HG02943 (cell line): ENCODE measurements at regions not wholly inside any gene's neighbourhood (a gene's known extent, or its start where the extent isn't known, plus 50 kb on each side); places are given as distances from the start of the nearest gene placed in this dataset.

Experiments
- ATAC-seq: cut with Tn5 transposase; IDR thresholded peaks from one replicate; pipeline ENCODE4 v1.9.1; 2021; ENCODE audit warnings: mild to moderate bottlenecking, low read depth, moderate library complexity; ENCODE audit not compliant: unreplicated experiment

- no peak for ATAC-seq
Measured at GRCh38 chr6:2471472-2471871, 226.1 kb upstream of the GMDS start.

GRCh38 chr6:2469428-2469827, 224.0 kb upstream of the GMDS start:
- no peak for ATAC-seq

GRCh38 chr6:2468601-2468955, 223.2 kb upstream of the GMDS start:
- no peak for ATAC-seq

- no peak for ATAC-seq
Measured at GRCh38 chr6:2467929-2468600, 222.7 kb upstream of the GMDS start.

- no peak for ATAC-seq
Measured at GRCh38 chr6:2465336-2465735, 219.9 kb upstream of the GMDS start.

- no peak for ATAC-seq
Measured at GRCh38 chr6:2464641-2465040, 219.2 kb upstream of the GMDS start.

GRCh38 chr6:2462831-2463230, 217.4 kb upstream of the GMDS start:
- no peak for ATAC-seq

GRCh38 chr6:2460216-2460745, 214.9 kb upstream of the GMDS start:
- no peak for ATAC-seq

GRCh38 chr6:2454180-2454579, 208.8 kb upstream of the GMDS start:
- ATAC-seq, result no peak

GRCh38 chr6:2450546-2450945, 205.1 kb upstream of the GMDS start:
- ATAC-seq, result no peak

GRCh38 chr6:2449572-2449940, 204.2 kb upstream of the GMDS start:
- no peak for ATAC-seq

- no peak for ATAC-seq
Measured at GRCh38 chr6:2448826-2449571, 203.6 kb upstream of the GMDS start.

- no peak for ATAC-seq
Measured at GRCh38 chr6:2447931-2448330, 202.5 kb upstream of the GMDS start.

GRCh38 chr6:2447318-2447920, 202.0 kb upstream of the GMDS start:
- ATAC-seq, result no peak

- no peak for ATAC-seq
Measured at GRCh38 chr6:2441601-2442475, 196.4 kb upstream of the GMDS start.

- no peak for ATAC-seq
Measured at GRCh38 chr6:2440516-2440915, 195.1 kb upstream of the GMDS start.

- no peak for ATAC-seq
Measured at GRCh38 chr6:2439632-2440031, 194.2 kb upstream of the GMDS start.

GRCh38 chr6:2439082-2439481, 193.7 kb upstream of the GMDS start:
- ATAC-seq, result no peak

GRCh38 chr6:2436410-2437154, 191.2 kb upstream of the GMDS start:
- no peak for ATAC-seq

GRCh38 chr6:2435323-2435722, 189.9 kb upstream of the GMDS start:
- no peak for ATAC-seq
